Karpas-422 (cell line): ENCODE measurements at regions not wholly inside any gene's neighbourhood (a gene's known extent, or its start where the extent isn't known, plus 50 kb on each side); places are given as distances from the start of the nearest gene placed in this dataset.
"Not testable (repeated sequence)": the region's sequence is repeated elsewhere in the genome, so short reads cannot be mapped to it uniquely, and the experiment has no call there.

Experiments
- DNase-seq: peaks from one replicate; pipeline ENCODE4 v3.0.0-alpha.2; 2015
- H2AFZ ChIP-seq: fragments of 200-600 bp; sonication (generic); 2 replicates; pipeline ENCODE4 v1.6.1; 2014; ENCODE audit warnings: antibody characterized with exemption, low read length, mixed read lengths
- H3K27ac ChIP-seq: fragments of 200-600 bp; sonication (generic); 2 replicates; pipeline ENCODE4 v1.5.1; 2014; ENCODE audit warnings: mild to moderate bottlenecking, low read length, moderate library complexity
- H3K27me3 ChIP-seq: fragments of 200-600 bp; sonication (generic); 2 replicates; pipeline ENCODE4 v1.6.1; 2014; ENCODE audit warnings: low read length, mixed read lengths
- H3K36me3 ChIP-seq: fragments of 200-600 bp; sonication (generic); 2 replicates; pipeline ENCODE4 v1.6.1; 2014; ENCODE audit warnings: low read length, mixed read lengths; ENCODE audit not compliant: insufficient read depth
- H3K4me1 ChIP-seq: fragments of 200-600 bp; sonication (generic); 2 replicates; pipeline ENCODE4 v1.6.1; 2014; ENCODE audit warnings: mild to moderate bottlenecking, low read length, mixed read lengths
- H3K4me2 ChIP-seq: fragments of 200-600 bp; sonication (generic); 2 replicates; pipeline ENCODE4 v1.6.1; 2014; ENCODE audit warnings: low read length, low read depth, mild to moderate bottlenecking; ENCODE audit not compliant: poor library complexity, severe bottlenecking
- H3K4me3 ChIP-seq: fragments of 200-600 bp; sonication (generic); 2 replicates; pipeline ENCODE4 v1.5.1; 2014; ENCODE audit warnings: mild to moderate bottlenecking, antibody characterized with exemption, low read length, mixed read lengths
- H3K79me2 ChIP-seq: fragments of 200-600 bp; sonication (generic); 2 replicates; pipeline ENCODE4 v1.6.1; 2014; ENCODE audit warnings: mild to moderate bottlenecking, low read length, mixed read lengths
- H3K9ac ChIP-seq: fragments of 200-600 bp; sonication (generic); 2 replicates; pipeline ENCODE4 v1.6.0; 2014; ENCODE audit warnings: low read length
- H3K9me2 ChIP-seq: fragments of 200-600 bp; sonication (generic), shearing (Covaris generic); replicated peaks from 2 replicates; pipeline ENCODE4 v1.6.0; 2014; ENCODE audit warnings: mild to moderate bottlenecking, low read length, moderate library complexity; ENCODE audit not compliant: insufficient read depth
- H3K9me3 ChIP-seq: fragments of 300-700, 200-600 bp; sonication (generic); 2 replicates; pipeline ENCODE4 v1.6.1; 2014; ENCODE audit warnings: low read length, mixed read lengths
- H4K20me1 ChIP-seq: fragments of 200-600 bp; sonication (generic); 2 replicates; pipeline ENCODE4 v1.6.1; 2014; ENCODE audit warnings: mild to moderate bottlenecking, antibody characterized with exemption, low read length, low read depth; ENCODE audit not compliant: insufficient read depth

GRCh38 chr9:63342528-63342927 is 1942.5 kb downstream of the FOXD4L5 start:
- H3K36me3 ChIP-seq, H4K20me1 ChIP-seq, DNase-seq, H3K4me2 ChIP-seq, H3K4me3 ChIP-seq, H3K9ac ChIP-seq, H3K27me3 ChIP-seq, H3K27ac ChIP-seq, H3K4me1 ChIP-seq, H3K9me3 ChIP-seq, H3K79me2 ChIP-seq, H2AFZ ChIP-seq, H3K9me2 ChIP-seq: not testable (repeated sequence)

- DNase-seq, H3K9ac ChIP-seq, H3K4me2 ChIP-seq: not testable (repeated sequence)
Observed at GRCh38 chr9:63337899-63338604, 1947.0 kb downstream of the FOXD4L5 start.

GRCh38 chr9:63335286-63335685 is 1949.7 kb downstream of the FOXD4L5 start:
- not testable (repeated sequence) for H3K36me3 ChIP-seq, H3K27me3 ChIP-seq, H3K9me3 ChIP-seq, H3K9ac ChIP-seq, DNase-seq, H3K4me3 ChIP-seq, H3K4me1 ChIP-seq, H4K20me1 ChIP-seq, H3K79me2 ChIP-seq, H3K9me2 ChIP-seq, H3K27ac ChIP-seq, H2AFZ ChIP-seq, H3K4me2 ChIP-seq

More at GRCh38 chr9:63337899-63338604, 1947.0 kb downstream of the FOXD4L5 start:
- not testable (repeated sequence) for H4K20me1 ChIP-seq, H3K4me3 ChIP-seq, H3K9me3 ChIP-seq, H2AFZ ChIP-seq, H3K4me1 ChIP-seq, H3K79me2 ChIP-seq, H3K9me2 ChIP-seq, H3K27me3 ChIP-seq, H3K27ac ChIP-seq, H3K36me3 ChIP-seq

GRCh38 chr9:63334187-63334586 is 1950.8 kb downstream of the FOXD4L5 start:
- not testable (repeated sequence) for H3K9me3 ChIP-seq, H3K27me3 ChIP-seq, H2AFZ ChIP-seq, H3K9ac ChIP-seq, DNase-seq, H4K20me1 ChIP-seq, H3K79me2 ChIP-seq, H3K36me3 ChIP-seq, H3K4me3 ChIP-seq, H3K27ac ChIP-seq, H3K9me2 ChIP-seq, H3K4me1 ChIP-seq, H3K4me2 ChIP-seq

GRCh38 chr9:63333083-63333482 is 1951.9 kb downstream of the FOXD4L5 start:
- not testable (repeated sequence) for H3K9ac ChIP-seq, H3K4me1 ChIP-seq, H4K20me1 ChIP-seq, H3K9me2 ChIP-seq, DNase-seq, H3K79me2 ChIP-seq, H3K27me3 ChIP-seq, H3K36me3 ChIP-seq, H2AFZ ChIP-seq, H3K4me3 ChIP-seq, H3K4me2 ChIP-seq, H3K9me3 ChIP-seq, H3K27ac ChIP-seq

GRCh38 chr9:63328313-63328712 is 1956.7 kb downstream of the FOXD4L5 start:
- not testable (repeated sequence) for H3K4me1 ChIP-seq, H3K27ac ChIP-seq, H3K36me3 ChIP-seq, H3K79me2 ChIP-seq, DNase-seq, H3K4me2 ChIP-seq, H3K9ac ChIP-seq, H4K20me1 ChIP-seq, H3K4me3 ChIP-seq, H3K27me3 ChIP-seq, H3K9me3 ChIP-seq, H2AFZ ChIP-seq, H3K9me2 ChIP-seq

- not testable (repeated sequence) for H3K27ac ChIP-seq, H3K9me3 ChIP-seq, H3K79me2 ChIP-seq, H3K4me2 ChIP-seq, DNase-seq, H3K9ac ChIP-seq, H2AFZ ChIP-seq, H3K9me2 ChIP-seq, H3K36me3 ChIP-seq, H4K20me1 ChIP-seq, H3K4me1 ChIP-seq, H3K4me3 ChIP-seq, H3K27me3 ChIP-seq
Observed at GRCh38 chr9:63327211-63327610, 1957.8 kb downstream of the FOXD4L5 start.

GRCh38 chr9:63326665-63327064 is 1958.3 kb downstream of the FOXD4L5 start:
- H3K27ac ChIP-seq, H3K79me2 ChIP-seq, H2AFZ ChIP-seq, H3K27me3 ChIP-seq, H3K9me2 ChIP-seq, H3K4me1 ChIP-seq, H3K4me2 ChIP-seq, H4K20me1 ChIP-seq, H3K36me3 ChIP-seq, DNase-seq, H3K9ac ChIP-seq, H3K4me3 ChIP-seq, H3K9me3 ChIP-seq: not testable (repeated sequence)

GRCh38 chr9:63325696-63326095 is 1959.3 kb downstream of the FOXD4L5 start:
- not testable (repeated sequence) for H3K4me1 ChIP-seq, H2AFZ ChIP-seq, H3K4me2 ChIP-seq, DNase-seq, H4K20me1 ChIP-seq, H3K27ac ChIP-seq, H3K9me3 ChIP-seq, H3K79me2 ChIP-seq, H3K9me2 ChIP-seq, H3K27me3 ChIP-seq, H3K9ac ChIP-seq, H3K4me3 ChIP-seq, H3K36me3 ChIP-seq
